SH-SY5Y (cell line): ENCODE measurements at regions not wholly inside any gene's neighbourhood (a gene's known extent, or its start where the extent isn't known, plus 50 kb on each side); places are given as distances from the start of the nearest gene placed in this dataset.

Experiments used
- GATA2 ChIP-seq: IDR thresholded peaks from 2 replicates; pipeline ENCODE4 v1.6.1; 2011; ENCODE audit warnings: mild to moderate bottlenecking, low read depth, low read length
- GATA3 ChIP-seq: IDR thresholded peaks from 2 replicates; pipeline ENCODE4 v1.6.1; 2011; ENCODE audit warnings: low read depth, mild to moderate bottlenecking, low read length, moderate library complexity

DNA sequence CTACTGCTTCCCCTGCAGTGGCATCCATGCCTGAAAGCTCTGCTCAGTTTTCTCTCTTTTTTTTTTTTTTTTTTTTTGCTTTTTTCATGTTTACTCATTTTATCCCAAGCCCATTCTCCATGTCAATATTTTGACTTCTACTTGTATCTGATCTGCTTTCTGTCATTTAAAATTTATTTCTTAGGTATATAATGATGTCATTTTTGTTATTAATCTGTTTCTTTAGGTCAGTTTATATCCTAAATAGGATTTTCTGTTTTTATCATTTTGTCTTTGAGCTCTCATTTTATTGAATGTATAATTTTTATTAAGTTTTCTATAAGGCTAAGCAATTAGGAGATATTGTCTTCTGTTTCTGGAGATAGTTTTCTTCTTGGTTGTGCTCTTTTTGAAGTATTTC lies 138.5 kb upstream of the PMEPA1 start:
- TF ChIP-seq GATA2, result no peak
- no peak for TF ChIP-seq GATA3
